ENCODE measurements at regions not wholly inside any gene's neighbourhood (a gene's known extent, or its start where the extent isn't known, plus 50 kb on each side); places are given as distances from the start of the nearest gene placed in this dataset.

- no peak for DNase-seq (ENCODE audit: low read depth in 2 of 2)
Measured at GRCh38 chr2:147506889-147507288, 337.9 kb upstream of the ACVR2A start.

GRCh38 chr2:147502711-147503290, 342.0 kb upstream of the ACVR2A start:
- no peak for DNase-seq (ENCODE audit: low read depth in 2 of 2)

- no peak for DNase-seq (ENCODE audit: low read depth in 2 of 2)
Measured at GRCh38 chr2:147501968-147502367, 342.9 kb upstream of the ACVR2A start.

GRCh38 chr2:147500819-147501395, 343.9 kb upstream of the ACVR2A start:
- DNase-seq (ENCODE audit: low read depth in 2 of 2): no peak

- DNase-seq (ENCODE audit: low read depth in 2 of 2): no peak
Measured at GRCh38 chr2:147500229-147500628, 344.6 kb upstream of the ACVR2A start.

- DNase-seq (ENCODE audit: low read depth in 2 of 2): no peak
Measured at GRCh38 chr2:147499785-147500184, 345.0 kb upstream of the ACVR2A start.

GRCh38 chr2:147495734-147496133, 349.1 kb upstream of the ACVR2A start:
- DNase-seq (ENCODE audit: low read depth in 2 of 2): peak; percentile 8 to 10

GRCh38 chr2:147492471-147492870, 352.4 kb upstream of the ACVR2A start:
- no peak for DNase-seq (ENCODE audit: low read depth in 2 of 2)

- DNase-seq (ENCODE audit: low read depth in 2 of 2): no peak
Measured at GRCh38 chr2:147491506-147491905, 353.3 kb upstream of the ACVR2A start.

GRCh38 chr2:147490401-147491261, 354.2 kb upstream of the ACVR2A start:
- DNase-seq (ENCODE audit: low read depth in 2 of 2): no peak

GRCh38 chr2:147488472-147488871, 356.4 kb upstream of the ACVR2A start:
- no peak for DNase-seq (ENCODE audit: low read depth in 2 of 2)

- DNase-seq (ENCODE audit: low read depth in 2 of 2): no peak
Measured at GRCh38 chr2:147487978-147488289, 356.9 kb upstream of the ACVR2A start.

GRCh38 chr2:147487286-147487977, 357.4 kb upstream of the ACVR2A start:
- no peak for DNase-seq (ENCODE audit: low read depth in 2 of 2)

- no peak for DNase-seq (ENCODE audit: low read depth in 2 of 2)
Measured at GRCh38 chr2:147485210-147485851, 359.5 kb upstream of the ACVR2A start.

- DNase-seq (ENCODE audit: low read depth in 2 of 2): no peak
Measured at GRCh38 chr2:147483911-147484310, 360.9 kb upstream of the ACVR2A start.

GRCh38 chr2:147482916-147483669, 361.7 kb upstream of the ACVR2A start:
- DNase-seq (ENCODE audit: low read depth in 2 of 2): no peak

- no peak for DNase-seq (ENCODE audit: low read depth in 2 of 2)
Measured at GRCh38 chr2:147482111-147482895, 362.5 kb upstream of the ACVR2A start.

- DNase-seq (ENCODE audit: low read depth in 2 of 2): no peak
Measured at GRCh38 chr2:147479358-147479757, 365.5 kb upstream of the ACVR2A start.

- no peak for DNase-seq (ENCODE audit: low read depth in 2 of 2)
Measured at GRCh38 chr2:147473075-147473474, 371.8 kb upstream of the ACVR2A start.

GRCh38 chr2:147471126-147471525, 373.7 kb upstream of the ACVR2A start:
- no peak for DNase-seq (ENCODE audit: low read depth in 2 of 2)

GRCh38 chr2:147469471-147469870, 375.4 kb upstream of the ACVR2A start:
- no peak for DNase-seq (ENCODE audit: low read depth in 2 of 2)
